Activated CD4-positive, alpha-beta T cell treated with anti-CD3 and anti-CD28 coated beads, Interleukin-2, amount 10 ng/mL, durations not matched to agents 24 days and 14 days (primary cell): ENCODE measurements at regions not wholly inside any gene's neighbourhood (a gene's known extent, or its start where the extent isn't known, plus 50 kb on each side); places are given as distances from the start of the nearest gene placed in this dataset.
"Not testable (repeated sequence)": the region's sequence is repeated elsewhere in the genome, so short reads cannot be mapped to it uniquely, and the experiment has no call there.

Source experiments
- DNase-seq: peaks from one replicate; pipeline ENCODE4 v3.0.0; 2022
- H3K27ac Mint-ChIP-seq: one replicate; pipeline ENCODE4 v1.8.0; 2022; ENCODE audit warnings: mild to moderate bottlenecking, mixed read lengths
- H3K27me3 Mint-ChIP-seq: one replicate; pipeline ENCODE4 v1.8.0; 2022; ENCODE audit warnings: mixed read lengths
- H3K36me3 Mint-ChIP-seq: one replicate; pipeline ENCODE4 v1.8.0; 2022; ENCODE audit warnings: low read depth, mild to moderate bottlenecking, mixed read lengths
- H3K4me1 Mint-ChIP-seq: one replicate; pipeline ENCODE4 v1.8.0; 2021; ENCODE audit warnings: mixed read lengths
- H3K4me3 Mint-ChIP-seq: one replicate; pipeline ENCODE4 v1.8.0; 2022; ENCODE audit warnings: mild to moderate bottlenecking, moderate library complexity, mixed read lengths
- H3K9me3 Mint-ChIP-seq: one replicate; pipeline ENCODE4 v1.8.0; 2021; ENCODE audit warnings: mixed read lengths
- intact Hi-C: fragments of 100-400 bp; cut with micrococcal nuclease; formaldehyde crosslinking; loops from one replicate; pipeline ENCODE4 v1.15.1; 2023

GRCh38 chr14:48259232-48259631 lies 583.8 kb upstream of the MDGA2 start:
- not testable (repeated sequence) for H3K27me3 Mint-ChIP-seq, H3K9me3 Mint-ChIP-seq

DNA sequence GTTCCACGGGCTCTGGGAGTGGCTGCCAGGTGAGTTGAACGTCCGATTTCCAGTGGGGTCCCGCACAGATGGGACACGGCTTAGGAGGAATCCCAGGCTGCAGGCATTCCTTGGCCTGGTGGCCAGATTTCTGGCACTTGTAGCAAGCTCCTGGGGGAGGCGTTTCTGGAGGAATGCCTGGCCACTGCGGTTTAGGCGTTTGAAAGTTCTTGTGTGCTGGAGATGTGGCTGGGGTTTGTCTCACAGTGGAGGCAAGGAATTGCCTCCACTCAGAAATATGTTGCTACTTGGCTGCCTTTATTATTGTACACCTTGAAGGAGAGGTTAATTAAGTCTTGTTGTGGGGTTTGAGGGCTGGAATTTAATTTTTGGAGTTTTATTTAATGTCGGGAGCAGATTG lies 583.3 kb upstream of the MDGA2 start:
- H3K27ac Mint-ChIP-seq, H3K9me3 Mint-ChIP-seq, H3K36me3 Mint-ChIP-seq, intact Hi-C loops, H3K4me1 Mint-ChIP-seq, H3K27me3 Mint-ChIP-seq, DNase-seq, H3K4me3 Mint-ChIP-seq: not testable (repeated sequence)

More at GRCh38 chr14:48259232-48259631, 583.8 kb upstream of the MDGA2 start:
- H3K36me3 Mint-ChIP-seq, H3K4me1 Mint-ChIP-seq, DNase-seq, H3K4me3 Mint-ChIP-seq, intact Hi-C loops, H3K27ac Mint-ChIP-seq: not testable (repeated sequence)

- Mint-ChIP-seq H3K27me3 (no peaks in the 10 kb centered on the region), H3K9me3 (no peaks in the 10 kb centered on the region), H3K4me3 (no peak overlapping the region), H3K36me3 (no peaks in the 10 kb centered on the region), H3K27ac (no peak overlapping the region), H3K4me1 (no peaks in the 10 kb centered on the region)
- intact Hi-C loops = no loop called here
- no peak for DNase-seq
These were observed 577.6 kb upstream of the MDGA2 start for GRCh38 chr14:48253020-48253419.

- no peak for DNase-seq
- H3K9me3 Mint-ChIP-seq = no peaks in the 10 kb centered on the region
- intact Hi-C loops = no loop called here
- H3K4me1 Mint-ChIP-seq = no peaks in the 10 kb centered on the region
- no peak overlapping the region for H3K27ac Mint-ChIP-seq
- no peaks in the 10 kb centered on the region for H3K27me3 Mint-ChIP-seq
- no peak overlapping the region for H3K4me3 Mint-ChIP-seq
- no peaks in the 10 kb centered on the region for H3K36me3 Mint-ChIP-seq
These were observed 575.9 kb upstream of the MDGA2 start for GRCh38 chr14:48251290-48251689.

DNA sequence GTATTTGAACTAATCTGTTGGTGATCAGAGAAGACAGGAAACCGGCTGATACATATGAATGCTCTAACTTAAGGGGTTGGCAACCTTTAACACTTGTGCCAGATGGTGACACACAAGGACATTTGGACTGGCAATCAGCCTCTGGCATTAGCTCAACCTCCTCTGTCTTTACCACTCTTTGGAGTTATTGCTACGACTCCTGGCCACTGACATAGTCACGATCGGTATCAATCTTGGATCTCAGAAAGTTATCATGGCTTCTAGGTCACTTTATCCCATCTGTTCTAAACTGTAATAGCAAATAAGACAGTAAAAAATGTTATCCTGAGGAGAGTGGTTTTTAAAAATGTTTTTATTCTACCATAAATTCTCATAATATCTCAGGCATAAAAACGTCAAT lies 575.2 kb upstream of the MDGA2 start:
- Mint-ChIP-seq H3K27ac (no peak overlapping the region), H3K27me3 (no peaks in the 10 kb centered on the region), H3K9me3 (no peaks in the 10 kb centered on the region), H3K4me1 (no peaks in the 10 kb centered on the region), H3K36me3 (no peaks in the 10 kb centered on the region), H3K4me3 (no peak overlapping the region)
- no peak for DNase-seq
- intact Hi-C loops = no loop called here

DNA sequence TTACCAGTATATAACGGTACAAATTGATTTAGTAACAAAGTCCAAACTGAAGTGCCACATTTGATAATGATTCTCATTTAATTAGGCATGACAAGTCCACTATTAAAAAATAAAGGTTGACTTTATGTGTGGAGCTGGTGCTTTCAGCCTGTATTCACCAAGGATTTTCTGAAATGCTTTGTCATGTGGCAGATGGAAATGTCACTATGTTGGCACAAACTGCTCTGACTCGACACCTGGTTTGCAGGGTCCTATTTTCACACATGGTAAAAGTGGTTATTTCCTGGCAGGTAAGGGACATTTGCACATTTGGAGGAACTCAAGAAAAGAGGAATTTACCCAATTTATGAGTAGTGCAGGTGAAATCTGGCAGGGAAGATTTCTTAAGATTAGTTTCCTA lies 572.6 kb upstream of the MDGA2 start:
- intact Hi-C loops = no loop called here
- no peak overlapping the region for H3K4me3 Mint-ChIP-seq
- no peaks in the 10 kb centered on the region for H3K36me3 Mint-ChIP-seq
- H3K4me1 Mint-ChIP-seq = no peaks in the 10 kb centered on the region
- no peak for DNase-seq
- H3K27ac Mint-ChIP-seq = no peak overlapping the region
- H3K9me3 Mint-ChIP-seq = no peaks in the 10 kb centered on the region
- no peaks in the 10 kb centered on the region for H3K27me3 Mint-ChIP-seq

- Mint-ChIP-seq H3K9me3 (no peaks in the 10 kb centered on the region), H3K36me3 (no peaks in the 10 kb centered on the region), H3K4me1 (no peaks in the 10 kb centered on the region), H3K4me3 (no peak overlapping the region), H3K27me3 (no peaks in the 10 kb centered on the region), H3K27ac (no peak overlapping the region)
- no peak for DNase-seq
- intact Hi-C loops = no loop called here
These were observed 568.5 kb upstream of the MDGA2 start for GRCh38 chr14:48243900-48244299.

GRCh38 chr14:48229091-48229490 lies 553.7 kb upstream of the MDGA2 start:
- Mint-ChIP-seq H3K27me3 (no peaks in the 10 kb centered on the region), H3K4me1 (no peaks in the 10 kb centered on the region), H3K9me3 (no peaks in the 10 kb centered on the region), H3K36me3 (no peaks in the 10 kb centered on the region), H3K27ac (no peak overlapping the region), H3K4me3 (no peak overlapping the region)
- intact Hi-C loops = no loop called here
- DNase-seq = no peak

GRCh38 chr14:48193893-48194292 lies 518.5 kb upstream of the MDGA2 start:
- Mint-ChIP-seq H3K36me3 (no peaks in the 10 kb centered on the region), H3K4me1 (no peaks in the 10 kb centered on the region), H3K27me3 (no peaks in the 10 kb centered on the region), H3K27ac (no peak overlapping the region), H3K9me3 (no peaks in the 10 kb centered on the region), H3K4me3 (no peak overlapping the region)
- no peak for DNase-seq
- intact Hi-C loops = no loop called here

DNA sequence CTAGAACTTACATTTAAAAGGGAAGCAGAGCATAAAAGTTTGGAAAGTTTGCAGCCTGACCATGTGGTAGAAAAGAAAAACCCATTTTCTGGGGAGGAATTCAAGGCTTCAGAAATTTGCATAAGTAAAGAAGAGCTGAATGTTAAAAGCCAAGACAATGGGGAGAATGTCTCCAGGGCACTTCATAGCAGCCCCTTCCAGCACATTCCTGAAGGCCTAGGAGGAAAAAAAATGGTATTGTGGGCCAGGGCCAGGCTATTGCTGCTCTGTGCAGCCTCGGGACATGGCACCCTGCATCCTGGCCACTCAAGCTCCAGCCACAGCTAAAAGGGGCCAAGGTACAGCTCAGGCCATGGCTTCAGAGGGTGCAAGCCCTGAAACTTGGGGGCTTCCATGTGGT lies 474.2 kb upstream of the MDGA2 start:
- H3K4me1 Mint-ChIP-seq, H3K27me3 Mint-ChIP-seq, H3K9me3 Mint-ChIP-seq, H3K36me3 Mint-ChIP-seq, H3K4me3 Mint-ChIP-seq, H3K27ac Mint-ChIP-seq, DNase-seq: not testable (repeated sequence)
- intact Hi-C loops = loop anchor here (5.0 kb wide), 1 partner anchor 788 kb away; no protein-coding TSS in a partner anchor

DNA sequence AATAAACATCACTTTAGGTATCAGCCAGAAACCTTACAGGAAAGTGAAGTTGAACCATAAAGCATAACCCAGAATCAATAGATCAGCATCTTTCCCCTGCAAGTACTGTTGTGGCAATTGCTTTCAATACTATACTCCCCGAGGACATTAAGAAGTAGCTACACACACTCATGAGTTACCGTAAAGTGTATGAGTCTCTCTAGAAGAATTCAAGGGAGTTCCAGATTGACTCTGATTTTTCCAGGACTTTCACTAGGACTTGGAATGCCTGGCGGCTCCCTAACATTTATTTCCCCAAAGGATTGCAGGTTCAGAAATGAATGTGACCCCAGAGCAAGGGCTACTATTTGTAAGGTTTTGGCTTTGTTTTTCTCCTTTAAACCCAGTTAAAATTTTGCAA lies 465.4 kb upstream of the MDGA2 start:
- H3K4me3 Mint-ChIP-seq = no peak overlapping the region
- no peaks in the 10 kb centered on the region for H3K4me1 Mint-ChIP-seq
- no peaks in the 10 kb centered on the region for H3K27me3 Mint-ChIP-seq
- intact Hi-C loops = no loop called here
- DNase-seq = no peak
- no peaks in the 10 kb centered on the region for H3K36me3 Mint-ChIP-seq
- no peaks in the 10 kb centered on the region for H3K9me3 Mint-ChIP-seq
- no peak overlapping the region for H3K27ac Mint-ChIP-seq

DNA sequence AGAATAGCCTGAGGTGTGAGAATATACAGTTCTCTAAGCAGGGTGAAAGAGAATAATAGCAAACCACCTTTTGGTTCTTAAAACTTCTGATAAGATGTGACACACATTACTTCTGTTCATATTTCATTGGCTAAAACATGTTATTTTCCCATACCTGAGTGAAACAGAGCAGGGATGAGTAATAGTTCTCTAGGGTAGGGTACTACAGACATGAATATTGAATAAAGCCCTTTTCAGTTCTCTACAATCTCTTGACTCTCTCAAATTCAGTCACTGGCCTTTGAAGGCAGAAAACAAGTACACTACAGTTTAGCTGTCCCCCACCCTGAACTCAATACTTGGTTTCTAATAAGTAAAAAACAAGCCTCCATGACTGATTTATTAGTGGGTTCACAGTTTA lies 454.1 kb upstream of the MDGA2 start:
- Mint-ChIP-seq H3K4me1 (no peaks in the 10 kb centered on the region), H3K36me3 (no peaks in the 10 kb centered on the region), H3K9me3 (no peaks in the 10 kb centered on the region), H3K27me3 (no peaks in the 10 kb centered on the region), H3K4me3 (no peak overlapping the region), H3K27ac (no peak overlapping the region)
- DNase-seq = no peak
- intact Hi-C loops = no loop called here

DNA sequence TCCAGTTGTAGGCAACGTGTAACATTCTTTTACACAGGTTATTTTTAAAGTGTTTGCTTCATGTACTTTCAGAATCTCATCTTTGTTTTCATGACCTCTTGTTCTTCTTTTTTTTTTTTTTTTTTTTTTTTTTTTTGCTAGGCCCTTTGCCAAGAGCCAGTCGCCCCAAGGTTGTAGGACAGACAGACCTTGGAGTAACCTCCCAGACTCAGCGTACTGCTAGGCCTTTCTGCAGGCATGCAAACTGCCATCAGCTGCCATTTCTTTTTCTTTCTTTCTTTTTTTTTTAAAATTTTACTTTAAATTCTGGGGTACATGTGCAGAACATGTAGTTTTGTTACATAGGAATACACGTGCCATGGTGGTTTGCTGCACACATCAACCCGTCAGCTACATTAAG lies 452.3 kb upstream of the MDGA2 start:
- intact Hi-C loops = no loop called here
- no peak overlapping the region for H3K27ac Mint-ChIP-seq
- H3K27me3 Mint-ChIP-seq = no peaks in the 10 kb centered on the region
- no peaks in the 10 kb centered on the region for H3K9me3 Mint-ChIP-seq
- no peaks in the 10 kb centered on the region for H3K4me1 Mint-ChIP-seq
- H3K4me3 Mint-ChIP-seq = no peak overlapping the region
- H3K36me3 Mint-ChIP-seq = no peaks in the 10 kb centered on the region
- no peak for DNase-seq

DNA sequence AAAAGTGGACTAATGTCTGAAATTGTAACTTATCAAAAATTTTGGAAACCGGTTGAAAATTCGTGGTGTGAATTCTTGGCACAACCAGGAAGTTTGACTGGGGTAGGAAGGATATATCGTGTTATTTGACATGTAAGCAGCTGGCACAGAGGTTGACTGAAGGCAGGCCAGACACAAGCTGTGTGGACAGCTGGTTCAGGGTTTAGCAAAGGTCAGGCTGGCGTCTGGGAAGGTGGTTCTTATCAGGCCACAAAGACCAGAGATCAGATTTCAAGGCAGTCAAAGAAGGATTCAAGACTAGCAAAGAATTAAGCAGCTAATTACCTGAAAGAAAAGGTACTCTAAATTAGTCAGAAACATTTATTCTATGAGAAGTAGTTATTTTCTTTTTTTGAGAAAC lies 450.2 kb upstream of the MDGA2 start:
- Mint-ChIP-seq H3K27me3 (no peaks in the 10 kb centered on the region), H3K36me3 (no peaks in the 10 kb centered on the region), H3K4me1 (no peaks in the 10 kb centered on the region), H3K9me3 (no peaks in the 10 kb centered on the region), H3K27ac (no peak overlapping the region), H3K4me3 (no peak overlapping the region)
- intact Hi-C loops = no loop called here
- DNase-seq = no peak

DNA sequence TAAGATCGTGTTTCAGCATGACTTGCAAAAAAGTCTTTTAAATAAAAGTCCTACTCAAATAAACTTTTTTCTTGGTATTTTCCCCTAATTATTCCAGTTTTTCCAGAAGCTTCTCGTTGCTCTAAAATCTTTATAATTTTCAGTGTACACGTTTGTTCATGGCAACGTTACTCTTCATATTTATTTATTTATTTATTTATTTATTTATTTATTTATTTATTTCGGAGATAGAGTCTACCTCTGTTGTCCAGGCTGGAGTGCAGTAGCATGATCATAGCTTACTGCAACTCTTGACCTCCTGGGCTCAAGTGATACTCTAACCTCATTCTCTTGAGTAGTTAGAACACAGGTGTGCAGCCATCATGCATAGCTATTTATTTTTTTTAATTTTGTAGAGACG lies 438.3 kb upstream of the MDGA2 start:
- DNase-seq = no peak
- H3K36me3 Mint-ChIP-seq = no peaks in the 10 kb centered on the region
- no peaks in the 10 kb centered on the region for H3K9me3 Mint-ChIP-seq
- no peak overlapping the region for H3K27ac Mint-ChIP-seq
- intact Hi-C loops = no loop called here
- no peaks in the 10 kb centered on the region for H3K27me3 Mint-ChIP-seq
- H3K4me1 Mint-ChIP-seq = no peaks in the 10 kb centered on the region
- no peak overlapping the region for H3K4me3 Mint-ChIP-seq

GRCh38 chr14:48111151-48111550 lies 435.7 kb upstream of the MDGA2 start:
- H3K4me1 Mint-ChIP-seq = no peaks in the 10 kb centered on the region
- H3K9me3 Mint-ChIP-seq = no peaks in the 10 kb centered on the region
- DNase-seq = no peak
- intact Hi-C loops = no loop called here
- no peaks in the 10 kb centered on the region for H3K27me3 Mint-ChIP-seq
- no peaks in the 10 kb centered on the region for H3K36me3 Mint-ChIP-seq
- H3K27ac Mint-ChIP-seq = no peak overlapping the region
- H3K4me3 Mint-ChIP-seq = no peak overlapping the region
